ENCODE measurements at regions not wholly inside any gene's neighbourhood (a gene's known extent, or its start where the extent isn't known, plus 50 kb on each side); places are given as distances from the start of the nearest gene placed in this dataset.

GRCh38 chr4:112005027-112005426, 140.2 kb upstream of the FAM241A start:
- no peak for TF ChIP-seq CTCF (IDR thresholded peaks at IDR 0.05)
- no peak for TF ChIP-seq POLR2A (IDR thresholded peaks at IDR 0.05)
